Activated CD4-positive, alpha-beta T cell treated with anti-CD3 and anti-CD28 coated beads for 48 hours (primary cell): ENCODE measurements at regions not wholly inside any gene's neighbourhood (a gene's known extent, or its start where the extent isn't known, plus 50 kb on each side); places are given as distances from the start of the nearest gene placed in this dataset.
"Not testable (repeated sequence)": the region's sequence is repeated elsewhere in the genome, so short reads cannot be mapped to it uniquely, and the experiment has no call there.

Source experiments
- DNase-seq: peaks from one replicate; pipeline ENCODE4 v3.0.0-alpha.2; 2020

DNA sequence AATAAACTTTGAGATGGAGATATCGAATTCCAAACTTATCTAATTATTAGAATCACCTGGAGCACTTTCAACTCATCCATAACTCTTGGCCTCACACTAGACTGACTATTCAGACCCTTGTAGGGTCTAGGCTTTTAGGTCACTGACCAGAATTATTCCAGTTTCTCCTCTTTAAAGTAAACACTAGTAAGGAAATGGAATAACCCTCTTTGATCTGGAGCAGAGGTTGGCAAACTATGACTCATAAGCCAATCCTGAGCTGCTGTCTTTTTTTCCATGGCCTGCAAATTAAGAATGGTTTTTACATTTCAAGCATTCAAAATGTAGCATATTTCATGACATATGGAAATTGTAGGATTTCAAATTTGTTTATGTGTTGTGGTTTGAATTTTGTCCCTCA, 1601.9 kb downstream of the REEP3 start:
- no peak for DNase-seq

DNA sequence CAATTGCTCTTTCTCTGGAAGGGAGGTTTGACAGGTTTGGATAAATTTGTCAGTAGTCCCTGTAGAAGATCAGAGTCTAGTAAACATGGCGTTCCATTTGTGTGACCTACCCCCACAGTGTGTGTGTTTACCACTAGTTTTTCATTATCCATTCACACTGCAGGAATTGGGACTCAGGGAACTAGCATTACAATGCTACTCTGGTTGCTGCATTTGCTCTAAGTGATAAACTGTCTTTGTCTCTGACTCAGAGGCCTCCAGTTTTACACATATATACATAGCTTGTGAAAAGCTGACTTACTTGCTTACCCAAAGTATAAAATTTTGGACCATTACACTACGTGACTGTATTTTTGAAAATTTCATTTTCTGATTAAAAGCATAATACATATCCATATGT, 1604.0 kb downstream of the REEP3 start:
- no peak for DNase-seq

DNA sequence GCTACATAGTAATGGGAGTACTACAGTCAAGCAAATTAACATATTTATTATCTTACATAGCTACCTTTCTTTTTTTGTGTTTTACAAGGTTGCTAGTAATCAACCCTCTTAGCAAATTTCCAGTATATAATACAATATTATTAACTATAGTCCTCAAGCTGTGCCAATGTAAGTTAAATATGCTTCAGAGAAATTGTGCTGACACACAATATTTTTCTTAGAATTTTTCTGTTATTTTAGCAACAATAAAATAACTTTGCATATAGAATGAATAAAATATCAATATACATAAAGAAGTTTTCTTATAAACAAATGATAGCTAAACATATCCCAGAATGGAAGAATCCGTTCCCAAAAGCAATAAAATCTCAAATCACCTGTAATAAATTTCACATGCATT, 1605.1 kb downstream of the REEP3 start:
- DNase-seq = no peak

DNA sequence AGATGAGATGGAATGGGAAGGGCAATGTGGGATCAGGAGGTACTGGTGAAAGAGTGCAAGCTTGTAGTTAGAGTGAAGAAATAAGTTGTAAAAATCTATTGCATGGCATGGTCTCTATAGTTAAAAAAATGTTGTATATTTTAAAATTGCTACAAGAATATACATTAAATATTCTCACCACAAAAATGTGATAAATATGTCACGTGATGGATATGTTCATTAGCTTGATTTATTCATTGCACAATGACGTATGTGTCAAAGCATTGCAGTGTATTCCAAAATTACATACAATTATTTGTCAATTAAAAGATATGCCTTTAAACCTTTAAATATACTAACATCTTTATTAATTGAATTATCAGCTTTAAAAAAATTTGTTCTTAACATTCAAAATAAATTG, 1607.1 kb downstream of the REEP3 start:
- DNase-seq = no peak

DNA sequence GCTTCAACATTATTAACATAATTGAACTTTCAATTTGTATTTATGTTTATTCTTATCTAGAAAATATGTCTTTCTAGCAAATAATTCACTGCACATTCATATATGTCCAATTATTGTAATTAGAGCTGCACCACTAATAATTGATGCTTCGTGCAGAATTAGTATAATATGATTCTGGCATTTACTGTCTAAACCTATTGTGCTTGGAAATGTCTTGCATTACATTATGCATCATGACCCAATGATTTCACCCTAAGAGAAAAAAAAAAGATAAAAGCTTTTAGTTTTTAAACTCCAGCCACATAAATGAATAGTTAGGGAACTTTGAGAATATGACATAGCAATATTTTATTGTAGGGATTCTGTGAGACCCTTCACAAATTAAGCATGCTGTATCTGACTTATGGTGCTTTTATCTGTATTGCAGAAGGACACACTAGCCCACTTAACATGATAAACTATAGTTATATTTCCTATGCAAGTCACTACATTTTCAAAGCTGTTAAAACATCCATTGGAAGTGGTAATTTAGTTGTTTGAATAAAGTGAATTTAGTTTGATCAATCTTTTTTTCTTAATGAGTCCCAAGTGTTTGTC, 1609.1 kb downstream of the REEP3 start:
- DNase-seq = no peak

DNA sequence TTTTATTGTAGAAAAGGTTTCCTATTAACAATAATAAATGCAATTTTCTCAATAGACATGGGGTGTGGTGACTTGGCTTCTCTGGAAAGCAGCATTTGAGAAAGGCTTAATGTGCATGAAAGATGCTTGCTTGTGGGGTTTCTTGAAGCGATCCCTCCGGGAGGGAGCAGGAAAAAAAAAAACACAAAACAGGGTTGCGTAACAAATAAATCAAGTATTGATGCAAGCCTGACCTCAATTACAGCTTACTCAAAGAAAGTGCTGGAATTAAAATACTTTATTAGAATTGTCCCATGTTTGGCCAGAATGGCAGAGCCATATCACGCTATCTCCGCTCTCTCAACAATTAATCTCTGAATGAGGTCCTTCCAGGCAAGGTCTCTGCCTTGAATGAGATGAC, 1612.5 kb downstream of the REEP3 start:
- DNase-seq = no peak

DNA sequence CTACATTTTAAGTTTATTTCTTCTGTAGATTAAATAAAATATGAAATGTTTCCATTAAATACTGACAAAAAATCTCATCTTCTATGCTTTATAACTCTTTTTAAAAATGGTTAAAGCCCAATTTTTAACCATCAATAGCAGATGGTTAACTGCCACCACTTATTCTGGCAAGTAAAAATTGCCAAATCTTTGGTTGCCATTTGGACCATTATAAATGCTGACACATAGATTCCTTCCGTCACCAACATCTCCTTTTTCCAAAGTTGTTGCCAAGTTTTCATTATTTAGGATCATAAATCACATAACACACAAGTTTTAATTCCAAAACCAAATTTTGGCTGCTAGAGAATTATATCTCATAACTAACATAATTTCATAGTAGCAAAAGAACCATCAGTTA, 1614.3 kb downstream of the REEP3 start:
- no peak for DNase-seq

DNA sequence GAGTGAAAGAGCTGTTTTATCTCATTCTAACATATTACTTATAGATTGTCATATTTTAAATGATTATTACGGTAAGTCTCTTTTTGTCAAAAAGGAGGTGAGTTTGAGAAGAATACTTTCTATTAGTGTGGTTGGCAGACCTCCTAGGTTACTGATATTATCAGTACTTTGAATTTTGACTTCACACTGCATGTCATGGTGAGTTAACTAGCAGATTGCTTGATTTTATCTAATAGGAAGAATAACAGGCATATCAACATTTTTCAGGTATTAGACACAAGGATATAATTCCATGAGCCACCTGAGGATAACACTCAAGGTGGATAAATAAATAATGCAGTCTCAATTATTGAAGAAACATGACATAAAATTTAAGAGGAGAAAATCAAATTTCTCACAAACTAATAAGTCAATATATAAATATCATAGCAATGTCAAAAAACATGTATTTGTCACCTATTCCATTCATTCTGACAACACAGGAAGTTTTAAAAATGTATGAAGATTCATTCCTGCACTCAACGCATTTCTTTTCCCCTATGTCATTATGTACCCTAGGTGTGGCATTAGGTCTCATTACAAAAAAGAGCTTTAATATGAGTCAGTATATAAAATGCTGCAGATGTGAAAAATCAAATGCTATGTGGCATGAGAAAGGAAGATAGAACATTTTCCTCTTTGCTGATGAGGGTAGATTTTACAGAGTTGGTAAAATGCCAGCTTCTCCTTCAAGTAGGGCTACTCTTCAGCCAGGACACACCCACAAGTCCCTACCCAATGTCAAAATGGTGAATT, 1621.6 kb downstream of the REEP3 start:
- no peak for DNase-seq

DNA sequence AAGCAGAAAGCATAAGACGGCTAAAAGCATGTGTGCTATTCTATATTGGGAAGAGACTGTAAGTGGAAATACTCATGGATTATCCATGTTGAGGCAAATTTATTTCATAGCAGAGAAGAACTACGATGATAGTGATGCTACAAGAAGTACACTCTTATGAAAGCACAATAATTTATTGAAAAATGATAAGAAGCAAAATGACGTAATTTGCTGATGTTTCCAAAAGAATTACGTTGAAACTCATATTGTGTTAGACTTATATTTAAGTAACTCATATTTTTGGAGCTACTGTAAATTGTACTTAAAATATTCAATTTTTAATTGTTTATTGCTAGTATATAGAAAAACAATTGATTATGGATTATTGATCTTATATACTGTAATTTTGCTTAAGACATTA, 1622.5 kb downstream of the REEP3 start:
- no peak for DNase-seq

DNA sequence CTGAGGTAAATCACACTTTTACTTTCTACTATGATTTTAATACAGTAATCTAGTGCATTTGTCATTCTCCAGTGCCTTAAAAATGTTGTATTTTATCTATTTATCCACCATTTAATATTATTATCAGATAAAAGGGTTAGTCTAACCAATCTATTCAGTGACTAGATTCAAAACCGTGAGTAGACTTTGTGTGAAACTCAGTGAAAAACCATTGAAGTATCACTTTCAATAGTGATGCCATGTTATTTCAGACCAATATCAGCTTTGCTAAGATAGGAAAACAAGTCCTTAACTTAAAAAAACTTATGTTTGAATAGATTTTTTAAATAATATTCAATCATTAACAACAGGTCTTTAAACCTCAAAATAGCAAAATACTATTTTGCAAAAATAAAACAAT, 1628.7 kb downstream of the REEP3 start:
- no peak for DNase-seq

DNA sequence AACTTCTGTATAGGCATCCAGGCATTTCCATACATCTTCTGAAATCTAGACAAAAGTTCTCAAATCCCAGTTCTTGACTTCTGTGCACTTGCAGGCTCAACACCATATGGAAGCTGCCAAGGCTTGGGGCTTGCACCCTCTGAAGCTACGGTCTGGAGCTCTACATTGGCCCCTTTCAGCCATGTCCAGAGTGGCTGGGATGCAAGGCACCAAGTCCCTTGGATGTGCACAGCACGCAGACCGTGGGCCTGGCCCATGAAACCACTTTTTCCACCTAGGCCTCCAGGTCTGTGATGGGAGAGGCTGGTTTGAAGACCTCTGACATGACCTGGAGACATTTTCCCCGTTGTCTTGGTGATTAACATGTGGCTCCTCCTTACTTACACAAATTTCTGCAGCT, 1645.1 kb downstream of the REEP3 start:
- no peak for DNase-seq

DNA sequence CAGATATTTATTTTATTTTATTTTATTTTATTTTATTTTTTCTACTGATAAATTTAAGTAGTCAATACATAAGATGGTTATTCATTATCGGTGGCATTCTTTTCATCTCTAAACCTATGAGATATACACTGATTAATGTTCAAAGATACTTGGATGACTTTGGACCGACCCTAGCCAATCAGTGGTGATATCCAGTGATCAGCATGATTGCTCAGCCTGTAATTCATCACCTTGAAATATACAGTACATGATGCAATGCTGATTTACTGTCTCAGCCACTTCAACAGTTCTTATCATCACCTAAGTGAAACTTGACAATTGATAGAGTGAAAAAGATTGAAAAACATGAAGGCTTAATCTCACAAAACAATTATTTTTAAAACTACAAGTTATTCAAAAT, 1651.0 kb downstream of the REEP3 start:
- DNase-seq = no peak

DNA sequence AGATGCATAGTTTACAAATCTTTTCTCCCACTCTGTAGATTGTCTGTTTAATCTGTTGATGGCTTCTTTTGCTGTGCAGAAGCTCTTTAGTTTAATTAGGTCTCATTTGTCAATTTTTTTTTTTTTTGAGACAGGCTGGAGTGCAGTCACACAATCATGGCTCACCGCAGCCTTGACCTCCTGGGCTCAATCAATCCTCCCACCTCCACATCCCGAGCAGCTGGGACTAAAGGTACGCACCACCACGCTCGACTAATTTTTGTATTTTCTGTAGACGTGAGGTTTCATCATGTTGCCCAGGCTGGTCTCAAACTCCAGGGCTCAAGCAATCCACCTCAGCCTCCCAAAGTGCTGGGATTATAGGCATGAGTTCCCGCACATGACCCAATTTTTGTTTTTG, 1655.8 kb downstream of the REEP3 start:
- no peak for DNase-seq

DNA sequence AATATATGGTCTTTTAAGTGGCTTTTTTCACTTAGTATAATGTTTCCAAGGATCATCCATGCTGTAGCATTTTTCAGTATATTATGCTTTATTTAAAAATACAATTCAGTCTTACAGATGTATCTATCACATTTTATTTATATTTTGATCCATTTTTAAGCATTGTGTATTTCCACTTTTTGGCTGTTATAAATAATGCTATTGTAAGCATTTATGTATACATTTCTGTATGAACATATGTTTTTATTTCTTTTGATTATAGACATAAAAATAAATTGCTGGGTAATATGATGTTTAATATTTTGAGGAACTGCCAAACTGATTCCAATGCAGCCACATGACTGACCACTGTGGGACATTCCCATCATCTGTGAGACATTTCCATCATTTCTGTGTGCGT, 1662.0 kb downstream of the REEP3 start:
- no peak for DNase-seq

DNA sequence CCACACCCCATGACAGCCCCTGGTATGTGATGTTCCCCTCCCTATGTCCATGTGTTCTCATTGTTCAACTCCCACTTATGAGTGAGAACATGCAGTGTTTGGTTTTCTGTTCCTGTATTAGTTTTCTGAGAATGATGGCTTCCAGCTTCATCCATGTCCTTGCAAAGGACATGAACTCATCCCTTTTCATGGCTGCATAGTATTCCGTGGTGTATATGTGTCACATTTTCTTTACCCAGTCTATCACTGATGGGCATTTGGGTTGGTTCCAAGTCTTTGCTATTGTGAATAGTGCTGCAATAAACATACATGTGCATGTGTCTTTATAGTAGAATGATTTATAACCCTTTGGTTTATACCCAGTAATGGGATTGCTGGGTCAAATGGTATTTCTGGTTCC, 1665.5 kb downstream of the REEP3 start:
- not testable (repeated sequence) for DNase-seq

DNA sequence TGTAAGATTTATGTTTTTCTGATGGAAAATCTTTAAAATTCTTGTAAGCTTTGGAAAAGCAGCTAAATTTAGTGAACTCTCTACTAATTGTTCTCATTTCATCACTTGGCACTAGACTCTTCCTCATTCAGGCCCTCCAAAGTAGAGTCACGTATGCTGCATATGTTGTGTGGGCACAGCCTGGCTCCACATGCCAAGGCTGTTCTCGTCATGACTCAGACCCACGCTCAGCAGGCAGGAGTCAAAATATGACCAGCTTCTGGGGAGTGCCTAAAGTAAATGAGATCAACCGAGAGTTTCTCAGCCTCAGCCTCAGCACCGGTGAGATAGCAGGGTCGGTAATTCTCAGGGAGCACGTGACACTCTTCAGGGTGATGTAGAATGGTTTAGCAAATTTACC, 1672.9 kb downstream of the REEP3 start:
- no peak for DNase-seq

DNA sequence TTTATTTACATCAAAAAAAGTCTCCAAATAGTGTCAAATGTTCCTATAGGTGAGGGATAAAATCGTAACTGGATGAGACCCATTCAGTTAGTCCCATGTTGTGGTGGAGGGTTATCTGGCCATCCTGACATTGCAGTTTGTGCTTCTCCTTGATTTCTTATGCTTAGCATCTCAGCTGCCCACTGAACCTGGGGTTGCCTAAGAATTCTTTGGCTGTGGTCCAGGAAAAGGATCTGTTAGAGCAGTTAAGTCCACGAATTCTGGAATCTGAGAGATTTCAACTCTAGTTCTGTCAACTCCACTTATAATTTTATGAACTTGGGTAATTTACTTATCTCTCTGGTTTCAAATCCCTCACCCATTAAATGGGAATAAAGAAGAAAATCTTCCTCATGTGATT, 1673.4 kb downstream of the REEP3 start:
- DNase-seq = no peak

DNA sequence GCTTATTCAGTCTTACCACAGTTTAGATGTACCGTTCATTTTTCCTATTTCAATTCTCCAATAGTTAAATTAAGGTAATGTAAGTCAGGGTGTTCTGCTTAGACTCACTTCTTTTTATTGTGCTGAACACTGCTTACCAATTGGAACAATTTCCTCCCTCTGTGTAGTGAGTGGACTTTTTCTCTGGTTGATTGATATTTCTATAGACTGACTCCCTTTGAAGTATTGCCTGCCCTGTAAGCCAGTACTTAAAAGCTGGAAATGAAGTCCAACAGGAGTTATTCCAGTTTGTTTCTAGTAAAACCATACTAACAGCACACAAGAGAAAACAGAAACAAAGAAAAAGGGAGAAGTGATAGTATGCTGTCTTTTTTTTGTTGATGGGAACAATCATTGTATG, 1674.9 kb downstream of the REEP3 start:
- DNase-seq = no peak

DNA sequence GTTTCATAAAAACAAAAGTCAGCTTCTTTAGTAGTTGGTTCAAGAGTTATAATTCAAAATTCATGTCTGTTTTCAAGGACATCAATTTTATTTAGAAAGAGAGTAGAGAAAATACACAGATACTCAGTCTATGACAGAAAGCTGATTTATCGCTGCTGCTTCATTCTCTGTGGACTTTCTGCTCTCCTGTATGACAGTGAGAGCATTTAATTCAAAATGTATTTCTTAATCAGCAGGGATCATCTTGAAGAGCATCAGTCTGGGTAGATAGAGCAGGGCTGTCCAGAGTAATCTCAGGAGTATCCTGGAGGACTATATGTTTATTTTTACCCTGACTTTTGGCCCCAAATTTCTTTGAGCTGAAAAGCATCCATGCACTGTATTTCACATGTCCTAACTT, 1676.7 kb downstream of the REEP3 start:
- no peak for DNase-seq

DNA sequence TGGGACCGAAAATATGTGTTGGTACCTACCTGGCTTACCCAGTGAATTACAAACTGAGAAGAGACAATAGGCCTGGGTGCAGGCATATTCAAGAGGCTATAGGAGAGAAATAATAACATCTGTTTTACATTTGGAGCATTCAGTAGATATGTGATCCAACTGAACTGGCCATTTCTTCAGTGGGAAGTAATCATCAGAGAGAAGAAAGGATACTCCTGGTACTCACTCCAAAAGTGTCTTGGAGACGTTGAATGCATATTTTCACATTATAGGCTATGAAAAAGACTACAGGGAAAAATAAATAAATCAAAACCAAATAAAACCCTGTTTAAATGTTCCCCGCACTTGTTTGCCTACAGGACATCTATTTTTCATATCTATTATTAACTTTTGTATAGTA, 1680.3 kb downstream of the REEP3 start:
- DNase-seq = no peak

DNA sequence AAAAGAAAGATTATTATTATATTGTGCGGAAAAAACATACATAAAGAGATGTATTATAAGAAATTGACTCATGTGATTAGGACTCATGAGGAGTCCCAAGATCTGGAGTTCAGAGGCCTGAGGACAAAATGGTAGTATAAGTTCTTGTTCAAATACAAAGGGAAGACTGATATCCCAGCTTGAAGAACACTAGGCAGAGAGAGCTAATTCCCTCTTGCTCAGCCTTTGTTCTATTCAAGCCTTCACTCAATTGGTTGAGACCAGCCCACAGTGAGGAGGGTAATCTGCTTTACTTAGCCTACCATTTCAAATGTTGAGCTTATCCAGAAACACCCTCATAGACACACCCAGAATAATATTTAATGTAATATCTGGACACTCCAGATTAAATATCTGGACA, 1683.8 kb downstream of the REEP3 start:
- no peak for DNase-seq

DNA sequence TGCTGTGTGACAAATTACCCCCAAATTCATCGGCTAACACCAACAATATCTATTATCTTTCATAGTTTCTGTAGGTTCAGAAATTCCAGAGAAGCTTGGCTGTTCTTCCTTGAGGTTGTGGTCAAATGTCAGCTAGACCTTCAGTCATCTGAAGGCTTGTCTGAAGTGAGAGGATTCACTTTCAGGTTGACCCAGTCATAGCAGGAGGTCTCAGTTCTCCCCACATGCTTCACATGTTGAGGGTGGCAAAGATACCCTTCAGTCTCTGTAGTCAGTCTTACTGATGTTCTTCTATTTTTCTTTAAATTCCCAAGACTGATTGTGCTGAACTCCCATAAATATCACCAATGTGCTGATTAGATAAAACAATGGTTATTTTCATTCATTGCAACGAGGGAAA, 1692.0 kb downstream of the REEP3 start:
- DNase-seq = no peak

DNA sequence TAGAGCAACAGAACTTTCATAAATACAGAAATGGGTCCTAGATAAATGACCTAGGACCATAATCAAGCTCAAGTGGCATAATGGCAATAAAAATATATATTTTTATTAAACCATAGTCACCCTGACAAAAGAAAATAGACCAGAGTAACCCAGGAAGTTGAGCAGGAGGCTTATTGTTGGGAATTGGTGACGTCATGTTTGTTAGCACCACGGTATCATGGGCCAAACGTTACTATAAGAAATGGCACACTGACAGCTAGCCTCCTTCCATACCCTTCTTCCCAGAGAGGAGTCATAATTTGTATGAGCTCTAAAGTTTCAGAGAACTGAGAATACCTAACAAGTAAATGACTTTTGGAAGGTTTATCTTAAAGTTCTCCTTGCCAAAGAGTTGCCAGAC, 1698.2 kb downstream of the REEP3 start:
- no peak for DNase-seq

DNA sequence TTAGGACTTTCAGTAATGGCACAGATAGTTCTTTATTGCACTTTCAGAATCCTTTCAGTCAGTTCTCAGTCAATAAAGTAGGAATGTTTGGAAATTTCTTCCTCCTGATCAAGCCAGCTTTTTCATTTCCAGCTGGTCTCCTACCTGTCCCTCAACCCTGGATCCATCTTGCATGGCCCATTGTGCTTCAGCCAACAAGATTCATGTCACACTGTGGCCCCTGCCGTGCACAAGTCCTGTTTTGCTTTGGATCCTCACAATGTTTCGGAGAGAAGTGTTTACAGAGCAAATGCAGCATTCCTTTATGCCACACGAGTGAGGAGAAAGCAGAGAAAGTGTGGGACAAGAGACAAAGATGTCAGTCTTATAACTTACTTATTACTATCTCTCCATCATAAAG, 1694.7 kb upstream of the LRRTM3 start:
- DNase-seq = no peak

DNA sequence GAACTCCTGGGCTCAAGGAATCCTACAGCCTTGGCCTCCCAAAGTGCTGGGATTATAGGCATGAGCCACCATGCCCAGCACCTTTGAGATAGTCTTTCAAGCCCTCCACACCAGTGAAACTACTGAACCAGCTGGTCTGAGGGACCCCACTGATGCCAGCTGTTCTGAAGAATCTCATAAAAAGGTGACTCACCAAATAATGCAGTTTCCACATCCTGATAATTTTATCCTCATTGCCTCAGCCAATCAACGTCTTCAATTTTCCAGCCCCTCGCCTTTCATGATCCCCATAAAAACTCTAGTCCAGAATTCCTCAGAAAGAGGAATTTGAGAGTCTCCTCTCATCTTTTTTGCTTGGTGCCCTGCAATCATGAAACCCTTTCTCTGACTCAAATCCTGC, 1691.6 kb upstream of the LRRTM3 start:
- DNase-seq = no peak
